GM12874 (cell line): ENCODE measurements at regions not wholly inside any gene's neighbourhood (a gene's known extent, or its start where the extent isn't known, plus 50 kb on each side); places are given as distances from the start of the nearest gene placed in this dataset.

Experiments used
- TF ChIP-seq, protein P1 (sequence below): IDR thresholded peaks from 2 replicates; pipeline ENCODE4 v1.5.1; 2011; ENCODE audit warnings: low read depth, mild to moderate bottlenecking, control low read depth, low read length, moderate library complexity; ENCODE audit not compliant: insufficient read depth

DNA sequence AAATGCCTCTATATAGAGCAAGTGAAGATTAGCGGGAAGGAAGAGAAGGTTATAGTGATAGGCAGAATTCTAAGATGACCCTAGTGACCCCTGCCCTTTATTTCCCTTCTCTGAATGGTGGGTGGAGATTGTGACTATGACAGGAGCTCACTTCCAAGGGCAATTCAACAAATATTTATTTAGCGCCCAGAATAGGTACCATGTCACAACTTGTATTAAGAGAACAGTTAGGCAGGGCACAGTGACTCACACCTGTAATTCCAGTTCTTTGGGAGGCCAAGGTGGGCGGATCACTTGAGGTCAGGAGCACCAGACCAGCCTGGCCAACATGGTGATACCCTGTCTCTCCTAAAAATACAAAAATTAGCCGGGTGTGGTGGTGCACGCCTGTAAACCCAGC is 236.0 kb upstream of the POGK start:
- TF ChIP-seq, protein P1, sequence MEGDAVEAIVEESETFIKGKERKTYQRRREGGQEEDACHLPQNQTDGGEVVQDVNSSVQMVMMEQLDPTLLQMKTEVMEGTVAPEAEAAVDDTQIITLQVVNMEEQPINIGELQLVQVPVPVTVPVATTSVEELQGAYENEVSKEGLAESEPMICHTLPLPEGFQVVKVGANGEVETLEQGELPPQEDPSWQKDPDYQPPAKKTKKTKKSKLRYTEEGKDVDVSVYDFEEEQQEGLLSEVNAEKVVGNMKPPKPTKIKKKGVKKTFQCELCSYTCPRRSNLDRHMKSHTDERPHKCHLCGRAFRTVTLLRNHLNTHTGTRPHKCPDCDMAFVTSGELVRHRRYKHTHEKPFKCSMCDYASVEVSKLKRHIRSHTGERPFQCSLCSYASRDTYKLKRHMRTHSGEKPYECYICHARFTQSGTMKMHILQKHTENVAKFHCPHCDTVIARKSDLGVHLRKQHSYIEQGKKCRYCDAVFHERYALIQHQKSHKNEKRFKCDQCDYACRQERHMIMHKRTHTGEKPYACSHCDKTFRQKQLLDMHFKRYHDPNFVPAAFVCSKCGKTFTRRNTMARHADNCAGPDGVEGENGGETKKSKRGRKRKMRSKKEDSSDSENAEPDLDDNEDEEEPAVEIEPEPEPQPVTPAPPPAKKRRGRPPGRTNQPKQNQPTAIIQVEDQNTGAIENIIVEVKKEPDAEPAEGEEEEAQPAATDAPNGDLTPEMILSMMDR: no peak

DNA sequence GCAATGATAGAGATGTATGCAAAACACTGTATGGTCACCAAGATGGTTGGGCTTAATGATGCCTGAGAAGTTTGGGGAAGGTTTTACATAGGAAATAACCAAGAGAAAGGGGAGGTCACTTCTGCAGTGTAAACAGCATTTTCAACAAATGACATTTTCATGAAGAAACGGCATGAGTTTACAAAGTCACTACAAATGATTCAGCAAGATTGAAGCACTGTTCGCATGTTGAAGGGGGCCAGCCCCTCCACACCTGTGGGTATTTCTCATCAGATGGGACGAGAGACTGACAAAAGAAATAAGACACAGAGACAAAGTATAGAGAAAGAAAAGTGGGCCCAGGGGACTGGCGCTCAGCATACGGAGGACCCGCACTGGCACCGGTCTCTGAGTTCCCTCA is 234.1 kb upstream of the POGK start:
- TF ChIP-seq, protein P1: no peak

DNA sequence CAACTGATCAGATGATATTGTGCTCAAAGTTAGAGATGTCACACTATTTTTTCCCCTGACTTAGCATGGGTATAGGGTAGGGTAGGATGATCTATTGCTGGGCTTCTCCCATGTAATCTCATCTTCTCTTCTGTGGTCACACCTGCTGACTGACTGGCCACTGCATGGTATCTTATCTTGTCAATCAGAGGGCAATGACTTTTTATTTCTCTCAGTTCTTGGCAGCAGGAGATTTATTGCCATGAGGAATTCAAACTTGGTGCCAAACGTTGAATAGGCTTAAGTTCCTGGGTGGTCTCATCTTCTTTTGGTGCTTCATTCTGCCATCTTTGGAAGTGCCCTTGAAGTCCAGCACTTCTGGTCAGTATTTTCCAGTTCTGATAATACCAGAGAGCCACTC is 226.4 kb upstream of the POGK start:
- TF ChIP-seq, protein P1: no peak

DNA sequence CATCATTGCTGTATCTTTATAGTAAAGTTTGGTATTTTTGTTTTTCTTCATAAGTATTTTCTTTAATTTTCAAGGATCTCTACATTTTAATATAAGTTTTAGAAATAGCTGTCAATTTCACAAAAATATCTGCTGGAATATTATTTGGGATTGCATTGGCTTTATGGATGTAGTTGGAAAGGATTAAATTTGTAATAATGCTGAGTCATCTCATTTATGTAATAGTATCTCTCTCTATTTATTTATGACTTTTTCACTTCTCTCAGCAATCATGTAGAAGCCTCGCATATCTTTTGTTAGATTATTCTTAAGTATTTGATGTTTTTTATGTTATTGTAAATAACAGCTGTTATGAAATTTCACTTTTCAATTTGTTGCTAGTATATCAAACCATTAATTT is 223.1 kb upstream of the POGK start:
- TF ChIP-seq, protein P1: no peak

DNA sequence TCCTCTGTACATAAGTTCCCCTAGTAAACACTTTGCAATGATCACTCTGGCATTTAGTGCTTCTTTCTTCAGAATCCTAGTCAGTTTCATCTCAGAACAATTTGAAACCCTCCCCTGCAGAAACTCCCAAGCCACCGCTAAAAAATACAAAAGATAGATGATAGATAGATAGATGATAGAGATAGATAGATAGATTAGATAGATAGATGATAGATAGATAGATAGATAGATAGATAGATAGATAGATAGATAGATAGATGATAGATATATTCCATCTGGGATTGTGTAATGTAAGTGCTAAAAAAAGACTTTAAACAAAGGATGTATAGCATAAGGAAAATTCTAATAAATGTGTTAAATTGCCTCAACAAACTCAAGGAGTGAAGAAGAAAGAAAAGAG is 212.6 kb upstream of the POGK start:
- TF ChIP-seq, protein P1: no peak

DNA sequence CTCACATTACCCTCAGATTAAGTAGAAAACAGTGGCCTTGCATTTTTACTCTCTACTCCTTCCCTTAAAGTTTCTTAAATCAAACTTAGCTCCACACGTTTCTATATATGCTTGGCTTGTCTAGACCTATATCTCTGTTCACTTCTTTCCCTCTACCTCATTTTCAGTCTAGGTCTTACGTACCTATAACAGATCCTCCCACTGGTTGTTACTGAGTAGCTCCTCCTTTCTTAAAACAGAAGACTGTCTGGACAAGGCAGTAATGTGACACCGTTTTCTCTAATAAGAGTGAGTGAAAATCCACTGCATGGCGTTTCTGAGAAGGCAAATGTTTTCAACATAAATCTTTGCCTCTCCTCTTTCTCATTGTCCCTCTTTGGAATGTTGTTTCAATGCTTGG is 211.7 kb upstream of the POGK start:
- TF ChIP-seq, protein P1: no peak

DNA sequence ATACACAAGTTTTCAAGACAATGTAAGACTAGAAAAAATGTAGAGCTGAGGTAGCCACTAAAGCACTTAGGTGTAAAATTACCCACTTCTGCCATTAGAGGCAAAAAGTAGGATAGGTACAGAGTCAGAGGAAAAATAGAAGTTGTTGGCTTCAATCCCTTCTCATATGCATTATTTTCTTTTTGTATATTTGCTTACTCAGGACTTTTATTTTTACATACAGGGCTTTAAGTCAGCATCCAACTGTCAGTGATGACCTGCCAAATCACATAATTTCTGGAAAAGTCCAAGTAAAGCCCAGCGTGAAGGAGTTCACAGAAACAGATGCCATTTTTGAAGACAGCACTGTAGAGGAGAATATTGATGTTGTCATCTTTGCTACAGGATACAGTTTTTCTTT is 211.0 kb upstream of the POGK start:
- TF ChIP-seq, protein P1: no peak

DNA sequence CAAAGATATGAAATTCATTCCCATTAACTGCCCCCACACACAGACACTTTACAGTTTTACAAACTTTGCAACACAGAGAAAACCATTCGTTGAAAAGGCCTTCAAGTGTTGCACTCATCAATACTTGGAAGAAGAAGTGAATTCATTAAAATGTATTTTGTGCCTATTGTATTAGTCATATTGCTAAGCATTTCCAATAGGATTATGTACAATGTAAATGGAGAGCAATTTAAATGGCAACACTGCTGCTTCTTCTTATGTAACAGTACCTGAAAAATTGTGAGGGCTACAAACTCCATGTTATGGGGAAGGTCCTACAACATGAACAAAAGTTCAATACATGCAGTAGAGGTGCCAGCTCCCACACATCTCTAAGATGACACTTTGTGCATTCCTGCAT is 209.3 kb upstream of the POGK start:
- TF ChIP-seq, protein P1: no peak
